ENCODE measurements at regions not wholly inside any gene's neighbourhood (a gene's known extent, or its start where the extent isn't known, plus 50 kb on each side); places are given as distances from the start of the nearest gene placed in this dataset.

GRCh38 chr5:58012102-58012501 lies 447.8 kb downstream of the PLK2 start:
- no peak for DNase-seq
- Histone ChIP-seq H3K9me3 (ENCODE audit: control insufficient read depth, low read length) (no peaks in the 10 kb centered on the region), H3K27ac (ENCODE audit: low read depth, low read length) (no peak overlapping the region), H3K9ac (ENCODE audit: extremely low read depth, low read length, poor library complexity, severe bottlenecking) (no peak overlapping the region), H3K27me3 (ENCODE audit: control insufficient read depth, insufficient read depth, low read length, poor library complexity, severe bottlenecking) (no peaks in the 10 kb centered on the region), H3K4me3 (ENCODE audit: low read length) (no peak overlapping the region), H3K4me1 (ENCODE audit: control insufficient read depth, insufficient read depth, low read length) (peaks cover 4% of the 10 kb centered on the region), H3K36me3 (ENCODE audit: control insufficient read depth, insufficient read depth, low read length) (no peaks in the 10 kb centered on the region)
- Mint-ChIP-seq H3K4me1 (peaks cover 10% of the 10 kb centered on the region), H3K27ac (no peak overlapping the region), H3K27me3 (ENCODE audit: insufficient read depth) (no peaks in the 10 kb centered on the region), H3K36me3 (ENCODE audit: low read depth) (no peaks in the 10 kb centered on the region), H3K9me3 (no peaks in the 10 kb centered on the region), H3K4me3 (no peak overlapping the region)
- no peak for TF ChIP-seq CTCF (conservative IDR thresholded peaks at IDR 0.05)
- 80 to 88% methylated on average over 1 of the region's 1 CpG for WGBS, 2 experiments (ENCODE audit: insufficient coverage in 1 of 2, insufficient read length in 1 of 2)

GRCh38 chr5:58011301-58011700 lies 448.6 kb downstream of the PLK2 start:
- no peaks in the 10 kb centered on the region for H3K9me3 ChIP-seq (ENCODE audit: control insufficient read depth, low read length)
- Mint-ChIP-seq H3K27ac (no peak overlapping the region), H3K4me3 (no peak overlapping the region), H3K36me3 (ENCODE audit: low read depth) (no peaks in the 10 kb centered on the region), H3K9me3 (no peaks in the 10 kb centered on the region), H3K4me1 (peaks cover 8% of the 10 kb centered on the region), H3K27me3 (ENCODE audit: insufficient read depth) (no peaks in the 10 kb centered on the region)
- no peak overlapping the region for H3K9ac ChIP-seq (ENCODE audit: extremely low read depth, low read length, poor library complexity, severe bottlenecking)
- DNase-seq, result no peak
- no peaks in the 10 kb centered on the region for H3K27me3 ChIP-seq (ENCODE audit: control insufficient read depth, insufficient read depth, low read length, poor library complexity, severe bottlenecking)
- TF ChIP-seq CTCF (conservative IDR thresholded peaks at IDR 0.05), result no peak
- 92% methylated on average over 3 to 4 of the region's 4 CpGs for WGBS, 2 experiments (ENCODE audit: insufficient coverage in 1 of 2, insufficient read length in 1 of 2)
- no peak overlapping the region for H3K4me3 ChIP-seq (ENCODE audit: low read length)
- H3K4me1 ChIP-seq (ENCODE audit: control insufficient read depth, insufficient read depth, low read length), result peaks cover 4% of the 10 kb centered on the region
- H3K27ac ChIP-seq (ENCODE audit: low read depth, low read length), result no peak overlapping the region
- no peaks in the 10 kb centered on the region for H3K36me3 ChIP-seq (ENCODE audit: control insufficient read depth, insufficient read depth, low read length)

- H3K9ac ChIP-seq (ENCODE audit: extremely low read depth, low read length, poor library complexity, severe bottlenecking), result no peak overlapping the region
- H3K27me3 Mint-ChIP-seq (ENCODE audit: insufficient read depth), result no peaks in the 10 kb centered on the region
- H3K27ac ChIP-seq (ENCODE audit: low read depth, low read length), result no peak overlapping the region
- no peak for TF ChIP-seq CTCF (conservative IDR thresholded peaks at IDR 0.05)
- H3K36me3 ChIP-seq (ENCODE audit: control insufficient read depth, insufficient read depth, low read length), result no peaks in the 10 kb centered on the region
- H3K36me3 Mint-ChIP-seq (ENCODE audit: low read depth), result no peaks in the 10 kb centered on the region
- WGBS, 2 experiments (ENCODE audit: insufficient coverage in 1 of 2, insufficient read length in 1 of 2), result 93 to 100% methylated on average over 1 to 2 of the region's 2 CpGs
- no peaks in the 10 kb centered on the region for H3K9me3 ChIP-seq (ENCODE audit: control insufficient read depth, low read length)
- H3K27ac Mint-ChIP-seq, result no peak overlapping the region
- no peak overlapping the region for H3K4me3 Mint-ChIP-seq
- H3K4me3 ChIP-seq (ENCODE audit: low read length), result no peak overlapping the region
- DNase-seq, result no peak
- H3K9me3 Mint-ChIP-seq, result no peaks in the 10 kb centered on the region
- H3K4me1 Mint-ChIP-seq, result peaks cover 7% of the 10 kb centered on the region
- peaks cover 4% of the 10 kb centered on the region for H3K4me1 ChIP-seq (ENCODE audit: control insufficient read depth, insufficient read depth, low read length)
- no peaks in the 10 kb centered on the region for H3K27me3 ChIP-seq (ENCODE audit: control insufficient read depth, insufficient read depth, low read length, poor library complexity, severe bottlenecking)
These were observed 450.1 kb downstream of the PLK2 start for GRCh38 chr5:58009754-58010153.

Measured in endodermal cell (in vitro differentiated cells).